GM18520 (cell line): ENCODE measurements at regions not wholly inside any gene's neighbourhood (a gene's known extent, or its start where the extent isn't known, plus 50 kb on each side); places are given as distances from the start of the nearest gene placed in this dataset.

Experiments
- ATAC-seq: cut with Tn5 transposase; IDR thresholded peaks from one replicate; pipeline ENCODE4 v1.9.1; 2021; ENCODE audit not compliant: unreplicated experiment

DNA sequence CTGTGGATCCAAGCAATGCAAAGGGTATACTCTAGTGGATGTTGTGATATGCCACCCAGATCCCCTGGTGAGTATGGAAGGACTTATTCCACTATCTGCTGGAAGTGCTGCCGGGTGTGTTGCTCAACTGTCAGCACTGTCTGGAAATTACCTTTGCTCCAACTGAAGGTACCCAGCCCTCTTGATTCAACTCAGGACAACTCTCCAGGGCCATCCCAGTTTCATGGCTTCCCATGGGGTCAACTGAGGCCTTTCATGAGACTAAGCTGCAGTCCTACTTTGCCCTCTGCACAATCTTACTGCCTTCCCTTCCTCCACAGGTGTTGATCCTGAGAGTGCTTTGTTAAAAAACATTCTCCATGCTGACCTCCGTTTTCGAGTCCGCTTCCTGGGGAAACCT lies 99.8 kb downstream of the SPRY1 start:
- no peak for ATAC-seq

DNA sequence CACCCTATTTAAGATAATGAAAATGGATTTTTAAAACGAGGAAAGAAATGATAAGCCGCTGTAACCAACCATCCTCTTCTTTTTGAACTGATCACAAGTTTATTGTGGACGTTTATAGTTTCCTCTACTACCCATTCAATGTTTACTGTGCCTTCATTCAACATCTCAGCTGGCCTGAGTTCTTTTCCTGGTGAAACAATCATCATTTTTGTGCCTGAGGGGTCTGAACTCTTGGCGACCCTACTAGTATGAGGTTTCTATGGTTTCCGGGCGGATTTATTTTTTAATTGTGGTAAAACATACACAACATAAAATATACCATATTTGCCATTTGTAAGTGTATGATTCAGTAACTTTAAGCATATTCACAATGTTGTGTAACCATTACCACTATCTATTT lies 100.7 kb downstream of the SPRY1 start:
- no peak for ATAC-seq

DNA sequence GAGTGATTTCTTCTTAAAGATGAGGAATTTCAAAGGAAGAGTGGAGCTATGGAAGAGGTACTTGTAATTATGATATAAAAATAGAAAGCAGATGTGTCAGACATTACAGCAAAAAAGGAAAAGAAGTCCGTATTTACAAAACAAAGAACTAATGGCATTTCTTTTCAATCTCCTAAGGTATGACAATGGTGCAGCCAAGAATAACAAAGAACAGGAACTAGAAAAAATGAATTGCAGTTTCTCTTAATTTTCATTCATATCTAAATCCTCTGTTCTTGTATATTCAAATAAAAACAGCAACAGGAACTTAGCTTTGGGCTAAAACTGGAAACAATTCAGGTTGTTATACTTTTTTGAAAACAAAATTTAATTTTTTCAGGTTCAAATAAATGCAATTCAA lies 105.1 kb downstream of the SPRY1 start:
- ATAC-seq, result no peak

DNA sequence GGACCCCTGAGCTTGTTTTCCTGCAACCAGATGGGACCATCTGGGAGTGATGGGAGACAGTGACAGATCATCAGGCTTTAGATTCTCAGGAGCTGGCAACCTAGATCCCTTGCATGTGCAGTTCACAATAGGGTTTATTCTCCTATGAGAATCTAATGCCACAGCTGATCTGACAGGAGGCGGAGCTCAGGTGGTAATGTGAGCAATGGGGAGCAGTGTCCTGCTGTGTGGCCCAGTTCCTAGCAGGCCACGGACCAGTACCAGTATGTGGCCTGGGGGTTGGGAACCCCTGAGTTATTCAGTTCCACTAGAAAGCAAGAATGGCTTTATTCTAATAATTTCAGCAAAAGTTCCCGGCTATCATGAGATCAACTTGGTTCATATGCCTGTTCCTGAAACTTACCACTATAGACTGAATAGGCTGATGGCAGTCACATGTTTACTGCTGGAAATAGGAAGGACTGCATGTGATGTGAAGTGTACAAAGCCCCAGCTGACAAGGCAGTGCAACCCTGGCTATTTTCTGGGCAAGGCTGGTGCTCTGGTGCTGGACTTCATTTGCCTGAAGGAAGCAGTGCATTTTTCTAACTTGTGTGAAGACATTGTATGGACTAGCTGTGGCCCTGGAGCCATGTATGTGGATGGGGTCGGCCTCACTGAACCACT lies 107.2 kb downstream of the SPRY1 start:
- ATAC-seq, result no peak

DNA sequence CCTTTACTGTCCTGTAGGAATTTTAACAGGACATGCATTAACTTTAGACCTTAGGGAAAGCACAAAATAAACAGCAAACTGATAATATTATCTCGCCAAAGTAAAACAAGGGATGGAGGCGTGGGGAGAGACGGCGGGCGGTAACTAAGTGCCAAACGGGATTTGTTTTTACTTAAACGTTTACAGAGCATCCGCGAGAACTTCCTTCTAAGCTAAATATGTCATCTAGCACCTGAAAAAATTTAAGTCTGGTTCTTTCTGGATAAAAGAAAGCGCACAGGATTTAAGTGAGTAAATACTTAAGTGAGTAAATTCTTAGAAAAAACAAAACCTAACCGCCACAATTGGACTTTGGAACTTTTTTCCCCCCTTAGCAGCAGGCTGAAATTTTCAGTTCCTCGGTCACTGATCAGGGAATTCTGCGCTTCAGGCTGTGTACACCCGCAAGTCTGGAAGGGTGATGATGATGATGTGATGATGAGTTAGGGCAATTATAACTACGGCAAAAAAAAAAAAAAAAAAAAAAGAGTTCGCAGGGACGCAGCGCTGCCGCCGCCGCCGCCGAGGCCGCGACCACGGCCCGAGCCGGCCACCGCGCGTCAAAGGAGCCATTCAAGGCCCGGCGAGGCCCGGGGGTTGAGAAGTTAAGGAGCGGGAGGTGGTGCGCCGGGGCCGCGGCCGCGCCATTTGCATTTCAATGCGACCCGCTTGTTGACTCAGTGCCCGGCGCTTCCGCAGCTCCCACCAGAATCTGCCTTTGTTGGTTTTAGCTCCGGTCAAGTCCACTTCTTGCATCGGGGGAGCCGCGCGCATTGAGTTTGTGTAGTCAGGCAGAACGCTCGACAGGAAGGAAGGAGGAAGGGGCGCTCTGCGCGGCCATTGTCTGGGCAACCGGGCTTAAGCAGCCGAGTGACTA lies 108.8 kb downstream of the SPRY1 start:
- ATAC-seq, result no peak

DNA sequence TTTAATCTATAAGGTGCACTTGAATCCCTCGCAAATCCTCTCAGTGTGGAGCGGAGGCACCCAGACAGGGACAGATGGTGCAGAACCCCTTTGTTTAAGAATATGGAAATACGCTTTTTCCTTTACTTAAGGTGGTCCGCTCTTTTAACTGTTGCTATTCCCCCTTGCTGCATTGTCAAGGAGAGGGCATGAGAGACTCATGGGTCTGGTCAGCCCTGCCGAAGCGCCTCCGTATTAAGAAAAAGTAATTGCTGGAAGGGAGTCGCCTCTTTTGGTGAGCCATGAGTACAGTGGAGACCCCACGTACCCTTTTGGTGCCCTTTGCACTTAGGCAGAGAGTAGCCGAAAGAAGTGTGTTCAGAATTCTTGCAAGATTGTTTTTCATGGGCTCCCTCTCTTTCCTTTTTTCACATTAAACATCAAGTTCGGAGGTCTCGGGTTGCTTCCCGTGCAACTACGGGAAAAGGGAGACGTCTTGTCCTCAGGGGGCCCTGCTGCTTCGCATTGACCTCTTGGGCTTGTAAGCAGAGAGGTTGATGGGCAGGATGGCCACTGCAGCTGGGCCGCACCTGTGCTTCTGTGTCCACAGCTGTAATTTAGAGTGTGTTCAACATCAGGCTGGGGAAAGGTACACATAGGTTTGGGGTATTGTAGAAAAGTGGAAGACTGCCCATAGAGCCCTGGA lies 109.6 kb downstream of the SPRY1 start:
- no peak for ATAC-seq

DNA sequence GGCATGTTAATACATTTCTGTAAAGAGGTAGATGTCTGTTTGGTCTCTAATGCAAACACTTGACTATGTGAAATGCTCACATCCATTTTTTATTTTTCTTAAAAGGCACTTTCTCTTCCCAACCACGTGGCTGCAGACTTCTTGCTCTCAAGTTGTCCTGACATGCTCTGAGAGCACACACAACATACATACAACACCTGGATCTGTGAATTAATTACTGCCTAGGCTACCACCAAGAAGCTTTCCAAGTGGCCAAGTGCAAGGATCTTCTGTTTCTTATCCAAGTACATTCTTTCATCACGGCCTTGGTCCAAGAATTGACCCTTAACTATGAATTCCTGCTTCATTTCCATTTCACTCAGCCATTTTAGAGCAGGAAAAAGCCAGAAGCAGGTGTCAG lies 110.8 kb downstream of the SPRY1 start:
- ATAC-seq, result no peak

DNA sequence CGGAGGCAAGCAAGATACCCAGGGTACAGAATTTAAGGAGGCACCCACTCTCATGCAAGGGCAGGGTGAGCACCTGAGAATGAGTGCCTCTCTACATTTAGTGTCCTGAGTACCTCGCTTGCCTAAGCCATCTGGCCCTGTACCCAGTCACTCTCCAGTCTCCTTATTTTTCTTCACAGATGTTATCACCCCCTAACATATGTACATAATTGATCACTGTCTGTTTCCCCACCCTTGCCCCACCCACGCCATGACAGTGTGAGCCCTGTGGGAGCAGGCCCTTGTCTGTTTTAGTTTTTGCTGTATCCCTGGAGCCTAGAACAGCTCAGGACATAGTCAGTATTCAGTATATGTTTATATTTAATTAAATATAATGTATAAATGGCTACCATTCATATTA lies 113.6 kb downstream of the SPRY1 start:
- no peak for ATAC-seq

DNA sequence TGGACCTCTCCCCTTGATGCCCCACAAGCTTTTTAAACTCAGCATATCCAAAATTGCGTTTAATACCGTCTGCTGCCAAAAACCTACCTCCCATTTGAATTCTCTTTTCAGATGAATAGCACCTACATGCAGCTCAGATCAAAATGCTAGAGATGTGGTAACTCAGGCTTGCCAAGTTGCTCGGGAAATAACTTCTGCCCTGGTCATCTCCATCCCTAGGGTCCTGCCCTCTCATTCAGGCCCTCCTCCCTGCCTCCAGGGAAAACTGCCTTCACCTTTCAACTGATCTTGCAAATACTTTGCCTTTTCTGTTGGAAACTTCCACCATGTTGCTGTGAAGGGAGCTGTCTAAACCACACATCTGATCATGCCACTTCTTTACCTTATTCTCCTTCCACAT lies 114.1 kb downstream of the SPRY1 start:
- ATAC-seq, result no peak

DNA sequence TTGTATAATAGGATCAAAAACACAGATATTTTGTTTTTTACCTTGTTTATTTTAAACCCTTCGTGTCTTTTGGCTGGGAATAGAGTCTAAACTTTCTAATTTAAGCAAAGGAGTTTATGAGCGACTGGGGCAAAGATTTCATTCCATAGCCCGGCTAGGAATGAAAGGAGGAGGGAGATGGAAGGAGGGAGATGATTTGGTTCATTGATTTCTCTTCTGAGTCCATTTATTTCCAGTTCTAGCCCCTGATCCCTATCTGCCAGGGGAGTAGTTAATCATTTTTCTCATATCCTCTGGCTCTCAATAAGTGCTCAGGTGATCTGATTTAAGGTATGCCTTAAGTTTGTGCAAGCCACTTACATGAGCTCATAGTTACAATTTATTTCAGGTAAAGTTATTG lies 120.0 kb downstream of the SPRY1 start:
- ATAC-seq, result no peak

DNA sequence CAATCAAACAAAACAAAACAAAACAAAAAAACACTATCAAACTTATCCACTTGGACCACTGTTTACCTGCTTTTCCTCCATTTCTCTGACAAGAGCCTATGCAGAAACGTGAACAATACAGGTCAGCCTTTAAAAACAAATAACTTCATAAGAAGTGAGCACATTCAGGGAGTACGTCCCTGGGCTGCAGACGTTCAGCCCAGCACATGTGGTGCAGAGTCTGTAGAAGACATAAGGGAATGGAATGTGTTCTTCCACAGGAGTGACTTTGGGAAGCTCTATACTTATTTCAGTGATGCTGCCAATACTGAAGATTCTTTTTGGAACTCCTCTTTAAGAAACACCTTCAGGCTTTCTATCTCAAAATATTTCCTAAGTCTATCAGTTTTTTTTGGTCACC lies 120.6 kb downstream of the SPRY1 start:
- ATAC-seq, result no peak

DNA sequence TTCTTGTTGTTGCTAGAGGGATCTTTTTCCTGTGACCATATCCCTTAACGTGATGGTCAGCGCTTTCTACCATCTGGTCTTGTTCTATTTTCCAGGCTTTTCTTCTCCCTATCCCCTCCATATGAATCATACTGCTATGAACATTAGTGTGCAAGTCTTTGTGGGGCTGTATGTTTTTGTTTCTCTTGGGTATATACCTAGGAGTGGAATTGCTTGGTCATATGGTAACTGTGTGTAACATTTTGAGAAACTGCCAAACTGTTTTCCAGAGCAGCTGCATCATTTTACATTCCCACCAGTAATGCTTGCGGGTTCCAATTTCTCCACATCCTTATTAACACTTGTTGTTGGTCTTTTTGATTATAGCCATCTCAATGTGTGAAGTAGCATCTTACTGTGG lies 121.4 kb downstream of the SPRY1 start:
- no peak for ATAC-seq

DNA sequence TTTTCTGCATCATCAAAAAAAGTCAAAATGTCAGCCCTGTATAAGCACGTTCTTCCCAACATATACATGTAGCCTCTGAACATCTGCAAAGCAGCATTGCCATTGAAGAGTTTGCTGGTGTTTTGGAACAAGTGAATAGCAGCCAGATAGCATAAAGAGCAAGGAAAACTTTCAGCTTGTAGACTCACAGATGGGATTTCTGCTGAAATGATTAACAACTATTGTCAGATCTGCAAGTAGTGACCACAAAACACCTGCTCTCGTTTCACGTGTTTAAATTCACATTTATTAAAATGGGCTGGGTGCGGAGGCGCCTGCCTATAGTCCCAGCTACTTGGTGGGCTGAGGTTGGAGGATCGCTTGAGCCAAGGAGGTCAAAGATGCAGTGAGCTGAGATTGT lies 123.7 kb downstream of the SPRY1 start:
- no peak for ATAC-seq

DNA sequence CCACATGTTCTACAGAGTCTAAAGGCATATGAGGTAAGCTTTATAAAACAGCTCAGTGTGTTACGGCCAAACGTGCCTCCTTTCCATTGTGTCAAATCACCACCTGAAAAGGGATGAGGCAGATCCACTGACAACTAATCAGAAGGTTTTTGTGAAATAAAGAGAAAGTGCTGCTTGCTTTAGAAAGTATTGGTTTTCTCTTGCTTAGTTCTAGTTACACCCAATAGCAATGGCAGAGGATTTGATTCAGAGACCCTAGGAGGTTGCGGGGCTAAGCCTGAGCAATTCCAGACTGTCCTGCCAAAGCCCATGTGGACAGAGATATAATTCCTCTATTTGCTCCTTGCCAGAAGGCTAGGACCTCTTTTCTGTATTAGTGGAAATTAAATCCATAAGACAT lies 125.5 kb downstream of the SPRY1 start:
- no peak for ATAC-seq

DNA sequence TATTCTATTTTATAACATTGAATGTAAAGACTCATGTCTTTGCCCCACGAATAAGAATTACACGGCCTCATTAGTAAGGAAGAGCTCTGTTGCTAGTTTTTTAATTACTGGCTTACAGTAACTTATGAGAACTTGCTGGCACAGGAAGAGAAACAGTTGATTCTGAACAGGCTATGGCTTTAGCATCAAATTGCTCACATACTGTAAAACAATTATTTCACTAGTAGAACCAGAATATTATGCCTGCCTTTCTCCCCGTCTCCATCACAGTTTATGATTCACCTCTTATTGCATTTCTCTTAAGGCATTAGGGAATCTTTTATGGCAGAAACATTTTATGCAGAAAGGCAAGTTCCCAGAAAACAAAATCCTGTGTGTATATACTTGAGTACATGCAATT lies 126.1 kb downstream of the SPRY1 start:
- ATAC-seq, result no peak

DNA sequence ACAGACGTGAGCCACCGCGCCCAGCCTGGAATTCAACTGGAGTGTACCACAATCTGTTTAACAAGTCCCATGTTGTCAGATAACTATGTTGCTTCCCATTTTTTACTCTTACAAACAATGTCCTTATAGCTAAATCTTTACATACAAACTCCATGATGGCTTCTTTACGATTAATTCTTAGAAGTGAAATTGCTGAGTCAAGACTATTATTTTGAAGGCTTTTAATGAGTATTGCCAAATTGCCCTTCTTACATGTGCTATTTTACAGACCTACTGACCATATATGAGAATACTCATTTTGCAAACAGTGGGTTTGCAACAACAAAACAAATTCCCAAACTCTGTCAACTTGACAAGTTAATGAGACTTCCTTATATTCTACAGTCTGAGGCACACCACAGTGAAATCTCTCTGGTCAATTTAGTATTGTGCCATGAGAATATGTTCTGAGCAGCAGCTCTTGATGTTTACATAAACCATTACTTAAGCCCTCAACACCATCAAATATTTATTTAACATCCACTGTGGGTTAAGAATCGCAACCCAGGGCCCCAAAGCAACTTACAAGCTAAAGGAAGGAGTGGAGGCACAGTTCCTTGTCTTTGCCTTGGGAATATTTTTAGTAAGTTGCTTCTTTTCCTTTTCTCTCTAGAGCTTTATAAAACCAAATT lies 128.5 kb downstream of the SPRY1 start:
- no peak for ATAC-seq

DNA sequence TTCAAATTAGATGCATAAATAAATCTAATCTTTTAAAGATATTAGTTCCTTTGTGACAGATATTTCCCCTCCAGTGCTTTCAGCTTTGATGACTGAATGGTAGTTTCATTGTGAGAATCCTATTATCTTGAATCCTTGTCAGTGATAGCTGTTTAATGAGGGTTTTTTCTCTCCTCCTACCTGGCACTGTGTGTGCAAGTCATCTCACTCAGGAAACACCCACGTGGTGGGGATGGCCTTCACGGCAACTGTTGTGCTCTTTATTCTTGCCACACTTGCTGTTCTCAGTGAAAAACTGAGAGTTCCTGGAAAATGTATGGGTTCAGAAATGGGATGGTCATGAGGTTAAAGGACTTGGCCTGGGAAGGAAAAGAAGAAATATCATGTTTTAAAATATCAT lies 129.9 kb downstream of the SPRY1 start:
- ATAC-seq, result no peak

DNA sequence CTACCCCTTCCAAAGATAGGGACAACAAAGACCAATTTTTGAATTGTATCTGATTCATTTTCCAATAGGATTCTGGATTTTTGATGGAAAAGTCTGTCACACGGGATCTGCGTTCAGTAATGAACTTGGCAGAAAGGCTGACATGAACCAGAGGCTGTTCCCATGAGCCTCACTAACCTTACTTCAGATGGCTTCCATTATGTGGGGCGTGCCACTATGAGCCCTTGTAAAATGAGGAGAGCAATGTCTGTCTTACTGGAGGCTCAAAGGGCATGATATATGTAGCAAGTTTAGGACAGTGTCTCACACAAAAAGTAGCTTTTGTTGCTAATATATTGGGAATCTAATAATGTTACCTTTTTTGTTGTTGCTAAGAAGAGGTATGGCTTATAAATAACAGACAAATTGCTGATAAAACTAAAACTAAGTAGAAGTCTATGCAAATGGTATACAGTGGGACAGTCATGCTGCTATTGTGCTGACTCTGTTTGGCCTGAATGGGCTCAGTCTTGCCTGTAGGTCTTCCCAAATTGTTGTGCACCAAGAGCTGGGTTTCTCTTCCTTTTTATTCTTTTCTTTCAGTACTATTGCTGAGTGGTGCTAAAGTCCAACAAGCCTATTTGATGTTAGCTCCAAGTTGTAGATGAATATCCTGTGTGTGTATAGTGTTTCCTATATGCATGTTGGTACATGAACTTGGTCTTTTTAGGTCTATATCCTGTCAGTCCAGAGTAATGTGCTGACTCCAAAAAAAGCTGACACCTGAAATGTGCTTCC lies 132.1 kb downstream of the SPRY1 start:
- ATAC-seq, result no peak

DNA sequence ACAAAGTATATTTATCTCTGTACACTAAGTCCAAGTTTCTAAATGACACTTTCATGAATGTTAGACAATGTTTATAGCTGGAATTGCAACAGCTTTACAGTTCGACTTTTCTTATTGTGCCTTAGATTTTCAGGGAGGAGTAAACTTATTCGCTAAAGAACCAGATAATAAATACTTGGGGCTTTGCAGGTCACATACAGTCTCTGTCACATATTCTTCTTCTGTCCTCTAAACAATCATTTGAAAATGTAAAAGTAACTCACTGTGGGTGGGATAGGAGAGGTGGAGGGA lies 132.6 kb downstream of the SPRY1 start:
- no peak for ATAC-seq

DNA sequence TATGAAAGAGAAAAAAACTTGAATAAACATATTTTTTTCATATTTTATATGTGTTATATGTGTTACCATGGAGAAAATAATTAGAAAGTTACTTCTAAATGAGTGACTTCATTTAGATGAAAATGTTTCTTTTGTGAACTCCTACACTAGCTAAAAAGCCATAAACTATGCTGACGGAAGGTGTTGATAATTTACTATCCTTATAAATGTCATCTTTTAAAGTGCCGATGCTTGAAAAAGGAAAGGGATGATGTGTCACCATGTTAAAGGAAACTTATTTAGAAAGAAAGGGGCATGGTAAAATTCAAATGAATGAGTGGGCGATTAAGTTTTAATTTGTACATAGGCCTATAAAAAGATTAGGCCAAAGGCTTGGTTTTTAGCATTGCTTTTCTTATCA lies 133.8 kb downstream of the SPRY1 start:
- ATAC-seq, result no peak
